NCI-H2196 treated with DMSO at 0.1 percent for 48 hours (cell line): ENCODE measurements at regions not wholly inside any gene's neighbourhood (a gene's known extent, or its start where the extent isn't known, plus 50 kb on each side); places are given as distances from the start of the nearest gene placed in this dataset.

Experiments
- DNase-seq: peaks from one replicate; lab custom pipeline; 2025; ENCODE audit not compliant: unreplicated experiment; lab: John Stamatoyannopoulos, UW

- DNase-seq: no peak
Observed at GRCh38 chr6:14063756-14064155, 53.8 kb upstream of the CD83 start.

DNA sequence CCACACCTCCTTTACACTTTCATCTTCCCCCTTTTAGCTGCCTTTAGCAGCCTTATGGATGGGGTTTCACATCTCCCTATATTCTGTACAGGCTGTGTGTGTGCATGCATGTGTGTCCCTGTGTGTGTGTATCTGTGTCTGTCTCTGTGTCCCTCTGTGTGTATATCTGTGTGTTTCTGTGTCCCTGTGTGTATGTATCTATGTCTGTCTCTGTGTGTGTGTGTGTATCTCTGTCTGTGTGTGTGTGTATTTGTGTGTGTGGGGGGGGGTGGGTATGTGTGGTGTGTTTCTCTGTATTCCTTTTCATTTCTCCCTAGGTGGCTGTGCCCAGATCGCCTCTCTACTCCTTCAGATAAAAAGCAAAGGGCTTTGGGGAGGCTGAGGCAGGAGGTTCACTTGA lies 52.2 kb upstream of the CD83 start:
- DNase-seq: no peak

DNA sequence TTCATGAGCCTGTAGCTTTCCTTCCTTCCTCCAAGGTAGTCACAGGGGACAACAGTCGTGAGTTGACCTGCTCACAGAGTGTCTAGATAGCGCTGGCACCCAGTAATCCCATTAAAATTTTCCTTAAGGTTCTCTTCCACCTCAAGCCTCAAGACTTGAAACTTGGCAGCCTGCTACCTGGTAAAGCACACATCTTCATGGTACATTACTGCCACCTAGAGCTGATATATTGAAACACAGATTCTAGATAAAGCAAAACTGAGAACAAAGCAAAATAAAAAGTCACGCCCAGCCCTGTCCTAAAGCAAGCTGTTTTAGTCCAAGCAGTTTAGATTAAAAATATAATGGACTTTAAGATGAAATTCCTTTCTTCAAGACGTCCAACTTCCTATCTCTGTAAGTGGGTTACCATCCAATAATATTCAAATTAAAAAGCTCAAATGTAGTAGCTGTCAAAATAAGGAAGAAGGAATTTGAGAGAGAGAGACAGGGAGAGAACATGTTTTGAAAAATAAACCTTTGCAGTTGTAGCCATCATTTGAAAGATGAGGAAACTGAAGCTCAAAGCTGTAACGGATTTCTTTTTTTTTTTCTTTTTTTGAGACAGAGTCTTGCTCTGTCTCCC lies 50.7 kb upstream of the CD83 start:
- peak; percentile 70 for DNase-seq

GRCh38 chr6:14067656-14068055 lies 49.9 kb upstream of the CD83 start:
- no peak for DNase-seq
